ENCODE measurements at regions not wholly inside any gene's neighbourhood (a gene's known extent, or its start where the extent isn't known, plus 50 kb on each side); places are given as distances from the start of the nearest gene placed in this dataset.

GRCh38 chr4:52187603-52188002, 136.5 kb downstream of the SPATA18 start:
- TF ChIP-seq CTCF (IDR thresholded peaks at IDR 0.05; ENCODE audit: control extremely low read depth in 1 of 3, insufficient read depth in 1 of 3, low read depth in 1 of 3, low read length in 3 of 3) = no peak
- TF ChIP-seq NRF1 (IDR thresholded peaks at IDR 0.05; ENCODE audit: low read depth, low read length) = no peak
- TF ChIP-seq BRCA1 (IDR thresholded peaks at IDR 0.05; ENCODE audit: low read depth, low read length) = no peak
- no peak for TF ChIP-seq SRF (IDR thresholded peaks at IDR 0.05; ENCODE audit: low read depth, low read length)
- TF ChIP-seq EZH2 (IDR thresholded peaks at IDR 0.05; ENCODE audit: low read depth, low read length, severe bottlenecking) = no peak
- TF ChIP-seq BCL11A (IDR thresholded peaks at IDR 0.05; ENCODE audit: low read depth in 2 of 2, low read length in 2 of 2) = no peak
- no peak for TF ChIP-seq POU5F1 (IDR thresholded peaks at IDR 0.05; ENCODE audit: low read depth, low read length)
- no peak for TF ChIP-seq CEBPB (IDR thresholded peaks at IDR 0.05; ENCODE audit: low read depth, low read length)
- TF ChIP-seq EP300 (IDR thresholded peaks at IDR 0.05; ENCODE audit: borderline replicate concordance in 1 of 2, low read depth in 2 of 2, low read length in 2 of 2) = no peak
- no peak for TF ChIP-seq SP1 (IDR thresholded peaks at IDR 0.05; ENCODE audit: low read depth, low read length)
- TF ChIP-seq RNF2 (IDR thresholded peaks at IDR 0.05; ENCODE audit: borderline replicate concordance, low read depth, low read length, missing control alignments, poor library complexity, severe bottlenecking) = no peak
- TF ChIP-seq CHD7 (IDR thresholded peaks at IDR 0.05; ENCODE audit: insufficient replicate concordance, low read length) = no peak
- TF ChIP-seq POLR2A (IDR thresholded peaks at IDR 0.05; ENCODE audit: control extremely low read depth in 1 of 2, low read depth in 2 of 2, low read length in 2 of 2) = no peak

Data from H1 (cell line).